ENCODE measurements at regions not wholly inside any gene's neighbourhood (a gene's known extent, or its start where the extent isn't known, plus 50 kb on each side); places are given as distances from the start of the nearest gene placed in this dataset.

DNA sequence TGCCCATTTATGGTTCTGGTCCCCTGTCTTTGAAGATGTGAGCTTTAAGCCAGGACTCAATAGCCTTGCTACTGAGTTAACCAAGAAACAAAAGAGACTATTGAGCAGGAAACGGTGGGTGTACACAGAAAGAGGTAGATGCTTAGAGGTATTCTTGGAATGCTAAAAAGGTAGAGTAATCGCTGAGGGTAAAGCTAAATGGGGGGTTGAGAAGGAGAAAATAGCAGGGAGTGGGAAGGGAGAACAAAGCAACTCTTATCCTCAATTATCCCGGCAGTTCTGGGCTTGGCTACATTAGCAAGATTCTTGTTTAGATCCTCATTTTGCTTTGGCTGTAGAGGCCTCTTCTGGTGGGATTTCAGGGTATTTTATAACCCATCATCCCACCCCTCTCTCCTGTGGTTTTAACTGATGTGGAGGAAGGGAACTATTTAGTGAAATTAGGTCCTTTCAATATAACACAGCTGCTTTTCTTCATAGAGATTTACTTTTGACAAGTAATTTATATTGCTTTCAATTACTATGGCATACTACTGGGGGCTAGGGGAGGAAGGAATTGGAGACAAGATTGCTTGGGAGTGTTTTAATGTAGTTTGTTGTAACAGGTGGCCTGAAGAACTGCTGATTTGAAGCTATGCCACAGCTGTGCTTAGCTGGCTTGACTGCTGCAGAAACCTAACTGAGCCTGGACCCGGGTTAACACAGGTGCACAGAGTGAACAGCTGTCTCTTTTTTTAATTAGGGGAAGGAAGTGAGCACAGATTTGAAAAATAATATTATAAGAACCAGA lies 234.3 kb upstream of the CCDC54 start:
- TF ChIP-seq POLR2AphosphoS5 (IDR thresholded peaks at IDR 0.05; ENCODE audit: low read depth, low read length) (no peak), GABPA (IDR thresholded peaks at IDR 0.05; ENCODE audit: low read depth) (no peak), EP300 (IDR thresholded peaks at IDR 0.05; ENCODE audit: borderline replicate concordance in 1 of 2, low read depth in 1 of 2, low read length in 1 of 2) (no peak), MAX (IDR thresholded peaks at IDR 0.05; ENCODE audit: low read depth) (no peak)
- TF ChIP-seq, protein P1, sequence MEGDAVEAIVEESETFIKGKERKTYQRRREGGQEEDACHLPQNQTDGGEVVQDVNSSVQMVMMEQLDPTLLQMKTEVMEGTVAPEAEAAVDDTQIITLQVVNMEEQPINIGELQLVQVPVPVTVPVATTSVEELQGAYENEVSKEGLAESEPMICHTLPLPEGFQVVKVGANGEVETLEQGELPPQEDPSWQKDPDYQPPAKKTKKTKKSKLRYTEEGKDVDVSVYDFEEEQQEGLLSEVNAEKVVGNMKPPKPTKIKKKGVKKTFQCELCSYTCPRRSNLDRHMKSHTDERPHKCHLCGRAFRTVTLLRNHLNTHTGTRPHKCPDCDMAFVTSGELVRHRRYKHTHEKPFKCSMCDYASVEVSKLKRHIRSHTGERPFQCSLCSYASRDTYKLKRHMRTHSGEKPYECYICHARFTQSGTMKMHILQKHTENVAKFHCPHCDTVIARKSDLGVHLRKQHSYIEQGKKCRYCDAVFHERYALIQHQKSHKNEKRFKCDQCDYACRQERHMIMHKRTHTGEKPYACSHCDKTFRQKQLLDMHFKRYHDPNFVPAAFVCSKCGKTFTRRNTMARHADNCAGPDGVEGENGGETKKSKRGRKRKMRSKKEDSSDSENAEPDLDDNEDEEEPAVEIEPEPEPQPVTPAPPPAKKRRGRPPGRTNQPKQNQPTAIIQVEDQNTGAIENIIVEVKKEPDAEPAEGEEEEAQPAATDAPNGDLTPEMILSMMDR (IDR thresholded peaks at IDR 0.05): no peak

Data from SK-N-SH (cell line).